HG03097 (cell line): ENCODE measurements at regions not wholly inside any gene's neighbourhood (a gene's known extent, or its start where the extent isn't known, plus 50 kb on each side); places are given as distances from the start of the nearest gene placed in this dataset.

Experiments
- ATAC-seq: cut with Tn5 transposase; IDR thresholded peaks from one replicate; pipeline ENCODE4 v1.9.1; 2021; ENCODE audit not compliant: unreplicated experiment, low FRiP score

DNA sequence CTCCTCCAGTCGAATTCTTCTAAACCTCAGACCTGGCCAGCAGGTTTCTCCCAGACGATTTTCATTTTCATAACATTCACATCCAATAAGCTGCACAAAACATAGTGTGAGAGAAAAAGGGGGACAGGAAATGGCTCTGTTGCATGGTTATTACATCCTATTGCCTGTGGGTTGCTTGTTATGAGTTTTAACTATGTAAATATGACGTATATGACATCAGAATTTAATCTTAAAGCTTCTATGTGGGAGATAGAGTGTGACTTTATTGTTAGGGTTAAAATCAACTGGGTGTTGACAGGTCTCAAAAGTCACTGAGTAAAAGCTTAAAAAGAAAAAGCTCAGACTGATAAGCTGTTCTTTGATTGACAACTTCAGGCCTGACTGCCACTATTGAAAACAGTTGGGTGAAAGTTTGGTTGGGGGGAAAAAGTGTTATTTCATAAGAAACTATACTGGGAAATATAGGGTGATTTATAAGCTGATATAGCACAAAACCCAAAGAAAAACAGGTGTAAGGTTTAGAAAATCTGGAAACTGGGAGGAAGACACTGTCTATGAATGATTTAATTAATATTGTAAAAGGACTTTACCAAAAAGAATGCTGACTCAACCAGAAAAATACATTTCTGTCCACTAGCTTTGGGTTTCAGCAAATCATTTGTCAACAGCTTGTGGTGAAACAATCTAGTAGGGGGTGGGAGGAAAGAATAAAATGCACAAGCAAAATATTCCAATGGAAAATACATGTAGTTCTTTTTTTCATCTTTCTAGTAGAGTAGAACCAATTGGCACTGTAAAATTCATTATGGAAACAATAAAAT is 134.1 kb upstream of the CEP162 start:
- no peak for ATAC-seq

GRCh38 chr6:84360039-84360438 is 132.6 kb upstream of the CEP162 start:
- no peak for ATAC-seq

DNA sequence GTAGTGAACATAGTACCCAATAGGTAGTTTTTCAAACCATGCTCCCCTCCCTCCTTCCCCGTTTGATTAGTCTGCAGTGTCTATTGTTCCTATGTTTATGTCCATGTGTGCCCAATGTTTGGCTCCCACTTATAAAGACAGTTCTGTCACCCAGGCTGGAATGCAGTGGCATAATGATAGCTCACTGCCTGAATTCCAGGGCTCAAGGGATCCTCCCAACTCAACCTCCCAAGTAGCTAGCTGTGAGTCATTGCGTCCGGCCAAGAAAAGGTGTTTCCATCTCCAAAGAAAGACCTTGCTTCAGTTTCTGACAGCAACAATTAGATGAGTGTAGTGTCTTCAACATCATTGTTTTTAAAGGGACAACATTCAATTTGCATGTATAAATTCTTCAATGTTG is 131.1 kb upstream of the CEP162 start:
- ATAC-seq, result no peak

DNA sequence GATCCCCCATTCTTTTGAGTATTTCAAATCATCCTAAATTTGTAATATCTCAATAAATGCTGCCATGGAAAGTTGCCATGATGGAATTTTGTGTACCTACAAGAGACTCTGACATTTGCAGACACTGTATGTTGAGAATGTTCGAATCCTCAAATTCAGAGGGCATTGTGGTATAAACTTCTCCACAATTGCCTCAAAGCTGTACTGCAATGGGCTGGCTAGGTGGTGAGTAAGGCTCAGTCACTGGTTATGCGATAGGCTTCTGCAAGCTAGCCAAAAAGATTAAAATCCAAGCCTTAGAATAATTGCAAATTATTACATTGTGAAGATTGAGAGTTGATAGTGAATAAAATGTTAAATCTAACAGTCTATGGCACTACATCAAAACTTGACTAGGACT is 130.2 kb upstream of the CEP162 start:
- no peak for ATAC-seq

- ATAC-seq, result no peak
These were observed 129.5 kb upstream of the CEP162 start for GRCh38 chr6:84356907-84357306.

- ATAC-seq, result no peak
These were observed 126.3 kb upstream of the CEP162 start for GRCh38 chr6:84353459-84354423.

DNA sequence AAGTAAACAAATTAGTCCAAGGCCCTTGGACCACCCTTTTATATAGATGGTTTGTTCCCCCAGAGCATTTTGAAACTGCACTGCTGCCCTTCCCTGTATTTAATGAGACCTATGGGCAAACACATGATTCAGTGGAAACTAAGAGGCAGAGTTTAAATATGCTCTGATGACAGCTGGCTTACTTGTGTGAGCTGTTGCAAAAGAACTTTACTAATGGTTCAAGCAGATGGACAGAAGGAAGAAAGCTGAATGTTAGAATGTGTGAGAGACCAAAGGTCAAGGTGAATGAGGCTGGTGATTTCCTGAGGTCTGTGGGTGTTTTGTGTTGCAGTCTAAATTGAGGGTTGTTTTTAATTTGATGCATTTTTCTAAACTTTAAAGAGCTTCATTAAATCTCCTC is 123.0 kb upstream of the CEP162 start:
- no peak for ATAC-seq

- no peak for ATAC-seq
These were observed 122.1 kb upstream of the CEP162 start for GRCh38 chr6:84349542-84349941.

- no peak for ATAC-seq
These were observed 121.4 kb upstream of the CEP162 start for GRCh38 chr6:84348801-84349200.

DNA sequence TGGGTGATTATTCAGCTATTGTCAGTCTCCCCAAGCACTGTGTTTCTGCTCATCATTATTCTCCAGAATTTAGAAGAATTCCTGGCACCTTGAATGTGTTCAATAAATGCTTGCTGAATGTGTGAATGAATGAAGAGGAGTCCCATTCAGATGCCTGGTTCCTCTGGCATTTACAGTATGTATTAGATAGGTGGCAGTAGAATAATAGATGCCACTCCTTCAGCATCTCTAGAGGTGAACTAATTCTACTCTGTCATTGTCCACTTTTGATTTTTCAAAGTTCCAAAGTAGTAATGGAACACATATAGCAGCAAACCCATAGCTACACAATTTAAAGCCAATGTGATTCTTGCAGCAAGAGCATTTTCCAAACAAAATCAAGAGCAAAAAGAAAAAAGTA is 118.9 kb upstream of the CEP162 start:
- no peak for ATAC-seq

DNA sequence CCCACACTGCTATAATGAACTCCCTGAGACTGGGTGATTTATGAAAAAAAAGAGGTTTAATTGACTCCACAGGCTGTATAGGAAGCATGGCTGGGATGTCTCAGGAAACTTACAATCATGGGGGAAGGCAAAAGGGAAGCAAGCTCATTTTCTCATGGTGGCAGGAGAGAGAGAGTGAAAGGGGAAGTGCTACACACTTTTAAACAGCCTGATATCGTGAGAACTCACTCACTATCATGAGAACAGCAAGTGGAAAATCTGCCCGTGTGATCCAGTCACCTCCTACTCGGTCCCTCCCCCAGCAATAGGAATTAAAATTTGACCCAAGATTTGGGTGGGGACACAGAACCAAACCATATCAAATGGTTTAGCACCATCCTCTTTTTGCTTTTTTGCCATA is 116.6 kb upstream of the CEP162 start:
- no peak for ATAC-seq

DNA sequence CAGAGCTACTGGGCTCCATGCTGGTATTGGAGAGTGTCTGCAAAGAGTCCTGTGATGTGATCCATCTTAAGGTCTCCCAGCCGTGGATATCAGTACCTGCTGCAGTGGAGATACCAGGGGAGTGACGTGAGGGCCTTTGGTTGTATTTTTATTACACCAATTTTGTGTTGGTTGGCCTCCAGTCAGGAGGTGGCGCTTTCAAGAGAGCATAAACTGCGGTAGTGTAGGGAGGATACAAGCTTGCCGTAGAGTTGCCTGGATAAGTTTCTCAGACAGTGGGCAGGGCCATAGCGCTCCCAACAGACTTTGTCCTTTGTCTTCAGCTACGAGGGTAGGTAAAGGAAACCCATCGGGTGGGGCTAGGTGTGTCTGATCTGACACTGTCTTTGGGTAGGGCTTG is 113.0 kb upstream of the CEP162 start:
- no peak for ATAC-seq

- no peak for ATAC-seq
These were observed 106.4 kb upstream of the CEP162 start for GRCh38 chr6:84333842-84334241.

DNA sequence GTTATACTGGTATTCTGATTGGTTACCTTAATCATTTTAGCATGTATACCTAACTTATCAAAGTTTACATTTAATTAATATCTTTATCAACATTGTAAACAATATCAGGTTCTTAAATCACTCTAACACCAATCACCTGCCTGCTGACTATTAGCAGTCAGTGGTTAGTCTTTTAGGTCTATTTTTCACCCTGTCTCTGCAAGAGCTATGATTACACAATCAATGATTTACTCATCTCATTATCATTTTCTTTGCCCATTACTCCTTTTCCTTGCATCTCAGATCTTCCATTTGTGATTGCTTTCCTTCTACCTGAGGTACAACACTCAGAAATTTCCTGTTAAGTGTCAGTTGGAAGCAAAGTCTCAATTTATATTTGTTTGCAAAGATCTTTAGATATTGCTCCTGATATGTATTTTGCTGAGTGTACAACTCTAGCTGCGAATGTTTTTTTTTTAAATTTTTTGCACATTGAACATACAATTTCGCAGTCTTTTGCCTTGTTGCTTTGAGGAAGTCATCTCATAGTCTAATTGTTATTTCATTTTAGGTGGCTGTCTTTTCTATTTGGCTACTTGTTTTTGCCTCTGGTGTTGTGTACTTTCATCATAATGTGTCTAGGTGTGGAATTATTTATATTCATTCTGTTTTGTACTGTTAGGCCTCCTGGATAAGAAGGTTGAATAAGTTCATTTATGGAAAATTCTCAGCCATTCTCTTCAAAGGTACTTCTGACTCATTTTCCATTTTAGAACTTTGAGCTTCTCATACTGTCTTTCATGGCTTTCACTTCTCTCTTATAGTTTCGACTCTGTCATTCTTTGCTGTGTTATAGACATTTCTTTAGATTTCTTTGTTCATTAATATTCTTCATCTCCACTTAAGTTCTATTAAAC is 104.9 kb upstream of the CEP162 start:
- peak; percentile 64 for ATAC-seq

- no peak for ATAC-seq
These were observed 102.9 kb upstream of the CEP162 start for GRCh38 chr6:84330325-84330724.

GRCh38 chr6:84329516-84329915 is 102.1 kb upstream of the CEP162 start:
- no peak for ATAC-seq

- no peak for ATAC-seq
These were observed 101.6 kb upstream of the CEP162 start for GRCh38 chr6:84329077-84329476.

- no peak for ATAC-seq
These were observed 90.0 kb upstream of the CEP162 start for GRCh38 chr6:84317463-84317862.

DNA sequence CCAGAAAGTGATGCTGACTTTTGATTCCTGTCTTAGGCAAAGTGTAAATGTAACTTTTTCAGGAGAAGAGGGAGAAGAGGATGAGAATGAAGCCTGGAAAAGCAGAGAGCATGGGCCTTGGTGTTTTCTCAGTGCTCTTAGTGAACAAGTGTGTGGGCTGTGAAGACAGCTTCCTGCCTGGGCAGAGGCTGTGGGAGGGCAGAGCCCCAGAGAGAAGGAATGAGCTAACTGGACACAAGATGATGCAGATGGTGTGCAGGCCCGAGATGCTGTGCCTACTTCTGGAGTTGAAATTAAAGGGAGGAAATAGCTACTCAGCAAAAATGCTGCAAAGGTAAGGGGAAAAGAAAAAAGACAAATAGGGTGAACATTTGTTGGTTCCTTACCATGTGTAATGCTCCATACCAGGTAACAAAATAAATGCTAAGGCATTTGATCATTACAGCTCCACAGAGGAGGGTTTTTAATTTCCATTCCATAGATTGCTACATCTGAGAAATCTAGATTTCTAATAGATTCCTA is 87.0 kb upstream of the CEP162 start:
- no peak for ATAC-seq

GRCh38 chr6:84309336-84309735 is 81.9 kb upstream of the CEP162 start:
- no peak for ATAC-seq
